OCI-LY7 (cell line): ENCODE measurements at regions not wholly inside any gene's neighbourhood (a gene's known extent, or its start where the extent isn't known, plus 50 kb on each side); places are given as distances from the start of the nearest gene placed in this dataset.

Source experiments
- EZH2phosphoT487 ChIP-seq: fragments of 200-600 bp; sonication (generic); IDR thresholded peaks from 2 replicates; pipeline ENCODE4 v1.6.1; 2018; ENCODE audit warnings: low read depth, borderline replicate concordance, mild to moderate bottlenecking, mixed run types, antibody characterized with exemption, low read length, moderate library complexity, mixed read lengths
- TF ChIP-seq, protein P1 (sequence below): fragments of 200-600 bp; sonication (generic); conservative IDR thresholded peaks from 2 replicates; pipeline ENCODE4 v1.5.1; 2014; ENCODE audit warnings: mild to moderate bottlenecking, antibody characterized with exemption, low read length, moderate library complexity, mixed read lengths

DNA sequence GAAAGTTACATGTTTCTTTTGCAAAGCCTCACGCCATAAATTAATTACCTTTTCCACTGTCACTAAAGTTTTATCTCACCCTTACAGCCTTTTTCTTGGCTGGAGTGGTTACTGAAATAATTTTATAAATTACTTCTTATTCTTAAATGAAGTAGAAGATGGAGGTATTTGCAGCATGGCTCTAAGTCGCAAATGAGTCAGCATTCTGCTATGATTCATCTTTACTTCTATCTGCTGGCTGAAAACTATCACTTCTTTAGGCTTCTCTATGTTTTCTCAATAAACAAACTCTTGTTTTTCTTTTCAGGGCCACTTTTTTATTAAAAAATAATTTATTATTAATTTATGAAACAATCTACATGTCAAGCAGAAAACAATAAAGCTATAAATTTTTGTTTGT is 210.2 kb upstream of the GYPA start:
- TF ChIP-seq, protein P1, sequence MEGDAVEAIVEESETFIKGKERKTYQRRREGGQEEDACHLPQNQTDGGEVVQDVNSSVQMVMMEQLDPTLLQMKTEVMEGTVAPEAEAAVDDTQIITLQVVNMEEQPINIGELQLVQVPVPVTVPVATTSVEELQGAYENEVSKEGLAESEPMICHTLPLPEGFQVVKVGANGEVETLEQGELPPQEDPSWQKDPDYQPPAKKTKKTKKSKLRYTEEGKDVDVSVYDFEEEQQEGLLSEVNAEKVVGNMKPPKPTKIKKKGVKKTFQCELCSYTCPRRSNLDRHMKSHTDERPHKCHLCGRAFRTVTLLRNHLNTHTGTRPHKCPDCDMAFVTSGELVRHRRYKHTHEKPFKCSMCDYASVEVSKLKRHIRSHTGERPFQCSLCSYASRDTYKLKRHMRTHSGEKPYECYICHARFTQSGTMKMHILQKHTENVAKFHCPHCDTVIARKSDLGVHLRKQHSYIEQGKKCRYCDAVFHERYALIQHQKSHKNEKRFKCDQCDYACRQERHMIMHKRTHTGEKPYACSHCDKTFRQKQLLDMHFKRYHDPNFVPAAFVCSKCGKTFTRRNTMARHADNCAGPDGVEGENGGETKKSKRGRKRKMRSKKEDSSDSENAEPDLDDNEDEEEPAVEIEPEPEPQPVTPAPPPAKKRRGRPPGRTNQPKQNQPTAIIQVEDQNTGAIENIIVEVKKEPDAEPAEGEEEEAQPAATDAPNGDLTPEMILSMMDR, result no peak
- TF ChIP-seq EZH2phosphoT487, result no peak
